HG03039 (cell line): ENCODE measurements at regions not wholly inside any gene's neighbourhood (a gene's known extent, or its start where the extent isn't known, plus 50 kb on each side); places are given as distances from the start of the nearest gene placed in this dataset.
A peak's percentile ranks its signal among the peaks of the same experiment; 100 is the strongest.

ENCODE experiments used
- ATAC-seq: cut with Tn5 transposase; IDR thresholded peaks from one replicate; pipeline ENCODE4 v1.9.1; 2021; ENCODE audit warnings: mild to moderate bottlenecking, moderate library complexity; ENCODE audit not compliant: unreplicated experiment

DNA sequence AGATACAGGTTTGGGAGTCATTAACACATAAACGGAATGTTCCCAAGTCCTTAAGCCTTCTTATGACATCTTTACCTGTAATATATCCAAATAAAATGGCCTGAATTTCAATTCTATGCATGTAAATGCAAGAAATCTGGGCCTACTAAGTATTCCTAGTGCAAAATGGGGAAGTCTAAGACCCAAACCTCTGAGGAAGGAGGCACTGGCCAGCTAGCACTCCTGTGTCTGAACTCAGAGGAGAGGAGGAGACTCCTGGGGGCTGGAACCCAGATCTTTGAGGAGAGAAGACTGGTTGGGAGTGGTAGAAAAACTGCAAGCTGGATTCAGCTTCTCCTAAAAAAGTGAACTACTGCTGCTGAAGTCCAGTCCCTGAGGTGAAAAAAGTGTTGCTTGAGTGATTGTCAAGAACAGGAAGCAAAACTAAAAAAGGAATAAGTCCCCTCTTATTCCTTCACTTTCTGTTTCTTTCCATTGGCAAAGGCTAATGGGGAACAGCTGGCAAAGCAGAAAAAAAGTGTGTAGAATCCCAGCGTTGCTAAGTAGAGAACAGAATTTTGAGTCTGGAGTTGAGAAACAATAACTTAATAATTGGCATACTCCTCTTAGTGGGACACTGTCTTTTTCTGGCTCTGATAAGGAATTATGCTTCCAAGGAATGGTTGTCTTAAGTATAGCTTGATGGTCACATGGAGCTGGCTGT is 54.8 kb upstream of the ATP2C1 start:
- no peak for ATAC-seq

DNA sequence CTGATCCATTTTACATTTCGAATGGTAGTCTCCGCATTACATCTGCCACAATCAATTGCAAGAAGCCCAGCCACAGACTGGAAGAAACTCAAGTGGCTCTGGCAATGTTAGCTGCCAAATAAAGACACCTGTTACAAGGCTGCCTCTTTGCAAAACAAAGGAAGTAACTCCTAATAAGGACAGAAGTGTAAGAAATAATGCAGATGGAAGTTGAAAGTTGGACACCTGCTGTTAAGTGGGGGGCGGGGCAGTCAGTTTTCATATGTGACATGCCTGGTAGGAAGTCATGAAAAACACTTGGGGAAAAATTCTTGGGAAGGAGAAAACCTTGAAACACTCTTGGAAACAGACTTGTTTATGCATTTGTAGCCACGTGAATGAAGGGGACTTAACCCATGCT is 54.1 kb upstream of the ATP2C1 start:
- peak; percentile 67 for ATAC-seq

DNA sequence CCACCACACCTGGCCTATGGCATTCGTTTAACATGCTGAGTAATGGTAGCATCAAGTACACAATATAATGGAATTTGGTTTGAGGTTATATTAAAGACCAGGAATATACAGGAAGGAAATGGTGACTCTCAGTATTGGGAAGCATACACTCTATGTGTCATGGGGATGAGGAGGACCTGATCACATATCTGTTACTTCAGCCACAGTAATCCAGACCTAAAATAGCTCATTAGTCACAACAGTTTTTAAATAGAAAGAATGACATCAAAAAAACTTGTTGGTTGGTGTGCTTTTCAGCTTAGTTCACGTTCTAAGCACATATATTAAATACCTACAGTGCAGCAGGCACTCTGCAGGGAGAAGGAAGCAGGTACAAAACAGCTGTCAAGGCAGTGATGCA is 52.5 kb upstream of the ATP2C1 start:
- no peak for ATAC-seq

- no peak for ATAC-seq
These were observed 50.4 kb upstream of the ATP2C1 start for GRCh38 chr3:130843441-130843840.
